ENCODE measurements at regions not wholly inside any gene's neighbourhood (a gene's known extent, or its start where the extent isn't known, plus 50 kb on each side); places are given as distances from the start of the nearest gene placed in this dataset.
A peak's percentile ranks its signal among the peaks of the same experiment; 100 is the strongest.

- no peak for DNase-seq
Observed at GRCh38 chr3:86711634-86712033, 279.3 kb downstream of the VGLL3 start.

GRCh38 chr3:86708893-86709292, 282.1 kb downstream of the VGLL3 start:
- no peak for DNase-seq

- DNase-seq = peak in 1 of 2 donors; percentile 18
Observed at GRCh38 chr3:86702381-86702958, 288.5 kb downstream of the VGLL3 start.

GRCh38 chr3:86695752-86696151, 295.2 kb downstream of the VGLL3 start:
- no peak for DNase-seq

- no peak for DNase-seq
Observed at GRCh38 chr3:86673991-86674390, 317.0 kb downstream of the VGLL3 start.

GRCh38 chr3:86661817-86662216, 329.1 kb downstream of the VGLL3 start:
- DNase-seq = no peak

- no peak for DNase-seq
Observed at GRCh38 chr3:86658876-86659275, 332.1 kb downstream of the VGLL3 start.

GRCh38 chr3:86654806-86655460, 336.0 kb downstream of the VGLL3 start:
- DNase-seq = no peak

- DNase-seq = no peak
Observed at GRCh38 chr3:86653661-86654205, 337.2 kb downstream of the VGLL3 start.

- no peak for DNase-seq
Observed at GRCh38 chr3:86648087-86648486, 342.9 kb downstream of the VGLL3 start.

- no peak for DNase-seq
Observed at GRCh38 chr3:86645756-86646155, 345.2 kb downstream of the VGLL3 start.

- DNase-seq = no peak
Observed at GRCh38 chr3:86634361-86634760, 356.6 kb downstream of the VGLL3 start.

GRCh38 chr3:86629511-86629910, 361.4 kb downstream of the VGLL3 start:
- DNase-seq = no peak

- no peak for DNase-seq
Observed at GRCh38 chr3:86624192-86624591, 366.8 kb downstream of the VGLL3 start.

- no peak for DNase-seq
Observed at GRCh38 chr3:86618706-86619105, 372.2 kb downstream of the VGLL3 start.

GRCh38 chr3:86605166-86605565, 385.8 kb downstream of the VGLL3 start:
- no peak for DNase-seq

GRCh38 chr3:86595696-86596095, 395.3 kb downstream of the VGLL3 start:
- DNase-seq = no peak

GRCh38 chr3:86594838-86595237, 396.1 kb downstream of the VGLL3 start:
- DNase-seq = no peak

- DNase-seq = no peak
Observed at GRCh38 chr3:86578071-86578470, 412.9 kb downstream of the VGLL3 start.

- DNase-seq = peak; percentile 19 to 52
Observed at GRCh38 chr3:86563400-86563970, 427.5 kb downstream of the VGLL3 start.

- DNase-seq = no peak
Observed at GRCh38 chr3:86562090-86562489, 428.9 kb downstream of the VGLL3 start.

- no peak for DNase-seq
Observed at GRCh38 chr3:86561215-86561614, 429.7 kb downstream of the VGLL3 start.

GRCh38 chr3:86554383-86554782, 436.6 kb downstream of the VGLL3 start:
- no peak for DNase-seq

- DNase-seq = no peak
Observed at GRCh38 chr3:86547692-86548091, 443.3 kb downstream of the VGLL3 start.

Measured in inflammatory macrophage treated with lipopolysaccharide for 1 hour (primary cell).